OCI-LY3 (cell line): ENCODE measurements at regions not wholly inside any gene's neighbourhood (a gene's known extent, or its start where the extent isn't known, plus 50 kb on each side); places are given as distances from the start of the nearest gene placed in this dataset.

ENCODE experiments used
- H2AFZ ChIP-seq: fragments of 200-600, 300-600 bp; shearing (Covaris generic); 2 replicates; pipeline ENCODE4 v1.6.0; 2014; ENCODE audit warnings: antibody characterized with exemption, low read depth, low read length
- H3K27ac ChIP-seq: fragments of 200-600, 300-600 bp; sonication (generic); 2 replicates; pipeline ENCODE4 v1.5.1; 2014; ENCODE audit warnings: mild to moderate bottlenecking, low read length, moderate library complexity, mixed read lengths
- H3K27me3 ChIP-seq: fragments of 200-600, 300-600 bp; sonication (generic); 2 replicates; pipeline ENCODE4 v1.6.1; 2014; ENCODE audit warnings: low read depth, low read length, mixed read lengths
- H3K36me3 ChIP-seq: fragments of 200-600, 300-600 bp; sonication (generic); replicated peaks from 2 replicates; pipeline ENCODE3; 2014; ENCODE audit warnings: low read depth, low read length, mixed read lengths
- H3K4me1 ChIP-seq: fragments of 300-600, 200-600 bp; sonication (generic); 2 replicates; pipeline ENCODE4 v1.6.1; 2014; ENCODE audit warnings: low read length, mixed read lengths
- H3K4me2 ChIP-seq: fragments of 200-600, 300-600 bp; sonication (generic); 2 replicates; pipeline ENCODE4 v1.6.1; 2014; ENCODE audit warnings: low read length, mixed read lengths
- H3K4me3 ChIP-seq: fragments of 300-600, 200-600 bp; sonication (generic); 2 replicates; pipeline ENCODE4 v1.5.1; 2014; ENCODE audit warnings: antibody characterized with exemption, mild to moderate bottlenecking, low read length, moderate library complexity
- H3K79me2 ChIP-seq: fragments of 300-600, 200-600 bp; shearing (Covaris generic); 2 replicates; pipeline ENCODE4 v1.6.1; 2014; ENCODE audit warnings: mild to moderate bottlenecking, low read length, mixed read lengths
- H3K9ac ChIP-seq: fragments of 300-600, 200-600 bp; shearing (Covaris generic); 2 replicates; pipeline ENCODE4 v1.6.0; 2014; ENCODE audit warnings: mild to moderate bottlenecking, low read length, moderate library complexity
- H3K9me3 ChIP-seq: fragments of 200-600, 300-600 bp; shearing (Covaris generic); 2 replicates; pipeline ENCODE4 v1.6.1; 2014; ENCODE audit warnings: low read length, mixed read lengths; ENCODE audit not compliant: insufficient read depth
- H4K20me1 ChIP-seq: fragments of 200-600, 300-600 bp; sonication (generic); 2 replicates; pipeline ENCODE4 v1.6.1; 2016; ENCODE audit warnings: low read length, mixed read lengths; ENCODE audit not compliant: insufficient read depth
- EZH2phosphoT487 ChIP-seq: fragments of 200-600 bp; shearing (Covaris generic); IDR thresholded peaks from 2 replicates; pipeline ENCODE4 v1.6.1; 2018; ENCODE audit warnings: antibody characterized with exemption, mixed run types, low read depth
- TF ChIP-seq, protein P1 (sequence below): fragments of 200-600, 300-600 bp; sonication (generic); IDR thresholded peaks from 2 replicates; pipeline ENCODE4 v1.5.1; 2014; ENCODE audit warnings: antibody characterized with exemption, low read length, low read depth

DNA sequence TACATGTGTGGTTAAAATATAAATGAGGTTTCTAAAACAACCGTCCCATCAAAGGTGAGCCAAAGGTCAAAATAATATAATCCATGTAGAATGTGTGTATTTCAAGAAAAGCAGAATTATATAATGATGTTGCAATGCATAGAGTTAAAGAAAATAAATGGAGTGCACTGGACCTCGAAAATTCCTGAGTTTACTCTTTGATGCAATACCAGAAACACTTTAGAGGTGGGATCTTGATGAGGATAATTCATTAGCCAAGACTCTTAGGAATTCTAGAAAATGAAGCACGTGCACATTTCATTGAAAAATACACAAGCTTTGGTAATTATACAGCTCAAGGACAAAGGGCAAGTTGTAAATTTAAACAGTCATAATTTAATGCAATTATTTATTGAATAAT is 508.9 kb upstream of the ARGLU1 start:
- Histone ChIP-seq H4K20me1 (no peaks in the 10 kb centered on the region), H3K4me1 (peaks cover 11% of the 10 kb centered on the region), H3K27me3 (no peaks in the 10 kb centered on the region), H3K4me3 (no peak overlapping the region), H3K36me3 (peaks cover 5% of the 10 kb centered on the region), H3K4me2 (no peak overlapping the region), H3K9me3 (peaks cover 6% of the 10 kb centered on the region; the same call in 1 of the 2 replicates), H2AFZ (no peak overlapping the region), H3K79me2 (no peaks in the 10 kb centered on the region), H3K27ac (no peak overlapping the region), H3K9ac (no peak overlapping the region)
- TF ChIP-seq EZH2phosphoT487, result no peak

DNA sequence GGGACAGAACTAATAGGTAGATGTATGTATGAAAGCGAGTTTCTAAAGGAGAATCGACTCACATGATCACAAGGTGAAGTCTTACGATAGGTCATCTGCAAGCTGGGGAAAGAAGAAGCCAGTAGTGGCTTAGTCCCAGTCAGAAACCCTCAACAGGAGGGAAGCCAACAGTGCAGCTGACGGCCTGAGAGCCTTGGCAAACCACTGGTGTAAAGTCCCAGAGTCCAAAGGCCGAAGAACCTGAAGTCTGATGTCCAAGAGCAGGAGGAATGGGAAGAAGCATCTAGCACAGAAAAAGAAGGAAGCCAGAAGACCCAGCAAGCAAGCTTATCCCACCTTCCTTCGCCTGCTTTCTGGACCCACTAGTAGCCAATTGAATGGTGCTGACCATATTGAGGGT is 507.6 kb upstream of the ARGLU1 start:
- Histone ChIP-seq H3K27me3 (no peaks in the 10 kb centered on the region), H3K4me3 (no peak overlapping the region), H4K20me1 (no peaks in the 10 kb centered on the region), H2AFZ (no peak overlapping the region), H3K4me1 (peaks cover 11% of the 10 kb centered on the region), H3K9me3 (peaks cover 6% of the 10 kb centered on the region; the same call in 1 of the 2 replicates), H3K9ac (no peak overlapping the region), H3K36me3 (peaks cover 5% of the 10 kb centered on the region), H3K79me2 (no peaks in the 10 kb centered on the region), H3K4me2 (no peak overlapping the region), H3K27ac (no peak overlapping the region)
- TF ChIP-seq EZH2phosphoT487, result no peak
- TF ChIP-seq, protein P1, sequence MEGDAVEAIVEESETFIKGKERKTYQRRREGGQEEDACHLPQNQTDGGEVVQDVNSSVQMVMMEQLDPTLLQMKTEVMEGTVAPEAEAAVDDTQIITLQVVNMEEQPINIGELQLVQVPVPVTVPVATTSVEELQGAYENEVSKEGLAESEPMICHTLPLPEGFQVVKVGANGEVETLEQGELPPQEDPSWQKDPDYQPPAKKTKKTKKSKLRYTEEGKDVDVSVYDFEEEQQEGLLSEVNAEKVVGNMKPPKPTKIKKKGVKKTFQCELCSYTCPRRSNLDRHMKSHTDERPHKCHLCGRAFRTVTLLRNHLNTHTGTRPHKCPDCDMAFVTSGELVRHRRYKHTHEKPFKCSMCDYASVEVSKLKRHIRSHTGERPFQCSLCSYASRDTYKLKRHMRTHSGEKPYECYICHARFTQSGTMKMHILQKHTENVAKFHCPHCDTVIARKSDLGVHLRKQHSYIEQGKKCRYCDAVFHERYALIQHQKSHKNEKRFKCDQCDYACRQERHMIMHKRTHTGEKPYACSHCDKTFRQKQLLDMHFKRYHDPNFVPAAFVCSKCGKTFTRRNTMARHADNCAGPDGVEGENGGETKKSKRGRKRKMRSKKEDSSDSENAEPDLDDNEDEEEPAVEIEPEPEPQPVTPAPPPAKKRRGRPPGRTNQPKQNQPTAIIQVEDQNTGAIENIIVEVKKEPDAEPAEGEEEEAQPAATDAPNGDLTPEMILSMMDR, result no peak

DNA sequence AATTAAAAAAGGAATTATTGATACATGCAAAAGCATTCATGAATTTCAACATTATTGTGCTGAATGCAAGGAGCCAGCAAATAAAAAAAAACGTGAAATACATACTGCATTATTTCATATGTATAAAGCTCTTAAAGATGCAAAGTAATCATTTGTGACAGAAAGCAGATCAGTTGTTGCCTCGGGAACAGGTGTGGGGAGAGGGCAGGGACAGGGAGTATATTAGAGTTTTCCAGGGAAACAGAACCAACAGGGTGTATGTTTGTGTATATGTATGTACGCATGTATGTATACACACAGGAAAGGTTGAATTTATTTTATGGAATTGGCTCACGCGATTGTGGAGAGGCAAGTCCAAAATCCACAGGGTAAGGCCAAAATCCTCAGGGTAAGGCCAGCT is 502.9 kb upstream of the ARGLU1 start:
- Histone ChIP-seq H3K4me1 (no peaks in the 10 kb centered on the region), H2AFZ (no peak overlapping the region), H3K4me2 (no peak overlapping the region), H3K4me3 (no peak overlapping the region), H4K20me1 (no peaks in the 10 kb centered on the region), H3K9ac (no peak overlapping the region), H3K27me3 (no peaks in the 10 kb centered on the region), H3K27ac (no peak overlapping the region), H3K36me3 (peaks cover 5% of the 10 kb centered on the region), H3K9me3 (0 out of 2 replicates have a peak, but pooled peaks cover 4% of the 10 kb centered on the region), H3K79me2 (no peaks in the 10 kb centered on the region)
- TF ChIP-seq, protein P1, result no peak
- no peak for TF ChIP-seq EZH2phosphoT487

DNA sequence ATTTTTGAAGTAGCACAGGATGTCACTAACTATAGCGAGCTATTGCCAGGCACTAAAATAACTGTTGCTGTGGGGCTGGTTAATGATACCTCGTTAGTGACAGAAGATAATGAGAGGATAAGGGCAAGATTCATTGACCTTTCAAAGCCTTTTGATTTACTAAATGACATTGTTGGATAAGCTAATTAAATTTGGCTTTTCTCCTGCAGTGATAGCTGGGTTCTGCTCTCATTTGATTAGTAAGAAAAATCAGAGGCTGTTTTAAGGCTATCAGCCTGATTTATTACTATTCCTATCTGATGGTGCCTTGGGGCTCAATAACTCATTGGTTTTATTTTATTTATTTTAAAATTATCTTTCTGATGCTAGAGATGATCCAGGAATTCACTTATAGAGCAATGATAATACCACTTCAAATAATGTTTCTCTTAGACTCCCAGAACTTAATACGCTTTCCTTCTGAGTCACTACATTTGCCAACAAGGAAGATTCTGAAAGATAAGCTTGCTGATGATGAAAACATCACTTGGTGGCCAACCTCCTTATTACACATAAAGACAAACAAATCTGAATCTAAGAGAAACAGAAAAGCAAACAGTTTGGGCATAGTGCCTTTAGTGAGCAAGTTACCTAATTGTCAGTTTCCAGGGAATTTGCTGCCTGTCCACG is 501.3 kb upstream of the ARGLU1 start:
- 0 out of 2 replicates have a peak, but pooled peaks cover 4% of the 10 kb centered on the region for H3K9me3 ChIP-seq
- H3K4me2 ChIP-seq, result no peak overlapping the region
- H4K20me1 ChIP-seq, result no peaks in the 10 kb centered on the region
- TF ChIP-seq, protein P1, result no peak
- no peak for TF ChIP-seq EZH2phosphoT487
- H3K4me3 ChIP-seq, result no peak overlapping the region
- H3K36me3 ChIP-seq, result peaks cover 5% of the 10 kb centered on the region
- no peak overlapping the region for H2AFZ ChIP-seq
- H3K9ac ChIP-seq, result no peak overlapping the region
- no peaks in the 10 kb centered on the region for H3K27me3 ChIP-seq
- no peaks in the 10 kb centered on the region for H3K4me1 ChIP-seq
- H3K27ac ChIP-seq, result no peak overlapping the region
- no peaks in the 10 kb centered on the region for H3K79me2 ChIP-seq
